ENCODE measurements at regions not wholly inside any gene's neighbourhood (a gene's known extent, or its start where the extent isn't known, plus 50 kb on each side); places are given as distances from the start of the nearest gene placed in this dataset.

DNA sequence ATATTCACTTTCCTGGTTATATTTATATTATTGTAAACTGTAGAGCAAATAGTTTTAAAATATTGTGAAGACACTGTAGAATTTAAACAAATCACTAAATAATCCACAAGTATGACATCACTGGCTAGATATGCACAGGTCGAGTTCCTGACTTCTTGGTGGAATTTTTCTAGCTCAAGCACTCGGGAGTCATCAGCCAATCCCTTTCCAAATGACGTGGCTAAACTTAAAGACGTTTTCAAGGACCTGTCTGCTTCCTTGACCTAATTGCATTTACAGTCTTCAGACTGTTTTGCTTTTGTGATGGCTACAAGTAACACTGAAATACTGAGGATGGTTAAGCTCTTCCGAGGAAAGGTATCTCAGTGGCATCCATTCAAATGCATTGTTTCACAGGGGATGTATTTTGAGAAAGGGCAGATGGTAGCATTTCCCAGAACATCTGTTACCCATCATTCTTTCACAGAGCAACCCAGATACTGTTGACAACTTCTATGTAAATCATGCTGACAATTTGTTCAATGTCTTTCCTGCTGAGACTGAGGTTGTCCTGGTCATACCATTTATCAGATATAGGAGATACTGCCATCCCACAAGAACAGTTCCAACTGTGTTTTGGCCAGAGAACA is 262.8 kb downstream of the CDH10 start:
- no TSS peak for BruUV-seq (replicated peaks)
- no peaks in the 10 kb centered on the region for H3K36me3 ChIP-seq (ENCODE audit: control insufficient read depth in 2 of 2, insufficient read depth in 2 of 2, low read length in 1 of 2)
- RAD21 ChIA-PET (ENCODE audit: unreplicated experiment), result no interaction called here
- CTCF ChIA-PET, result no interaction called here
- DNase-seq (ENCODE audit: low read depth, low spot score) (no peak), FAIRE-seq (no peak), ATAC-seq (no peak)
- in situ Hi-C loops (cut with MboI), result no loop called here
- WGBS (ENCODE audit: insufficient coverage, insufficient replicate concordance, low lambda C conversion rate, missing lambda C conversion rate), result 16% methylated on average over 5 of the region's 5 CpGs
- no peak overlapping the region for H3K4me3 ChIP-seq
- POLR2A ChIA-PET, result no interaction called here
- no peak overlapping the region for H2AFZ ChIP-seq (ENCODE audit: control insufficient read depth, low read depth, low read length)
- no peaks in the 10 kb centered on the region for H3K27me3 ChIP-seq (replicated peaks in 1 of 2; ENCODE audit: control insufficient read depth in 2 of 2, insufficient read depth in 2 of 2, low read length in 1 of 2)
- no peaks in the 10 kb centered on the region for H3K79me2 ChIP-seq (ENCODE audit: control insufficient read depth, insufficient read depth, low read length)
- SMC1A ChIA-PET (ENCODE audit: uncharacterized antibody, unreplicated experiment), result interaction anchor here (0.6 kb wide), 1 partner anchor 11 kb away, joined by 3 read pairs; no protein-coding TSS in a partner anchor
- no peak overlapping the region for H3K27ac ChIP-seq (ENCODE audit: control insufficient read depth, insufficient read depth)
- H3K4me2 ChIP-seq (ENCODE audit: control insufficient read depth, insufficient read depth), result no peak overlapping the region
- no peaks in the 10 kb centered on the region for H3K9me3 ChIP-seq (replicated peaks; ENCODE audit: control insufficient read depth, insufficient read depth, low read length)
- intact Hi-C loops (cut with micrococcal nuclease; ENCODE audit: unreplicated experiment), result no loop called here
- no peaks in the 10 kb centered on the region for H4K20me1 ChIP-seq (ENCODE audit: control insufficient read depth, insufficient read depth)
- no peak overlapping the region for H3K9ac ChIP-seq (ENCODE audit: control insufficient read depth, insufficient read depth, low read length)
- no peaks in the 10 kb centered on the region for H3K4me1 ChIP-seq (ENCODE audit: control insufficient read depth, insufficient read depth, low read length)
- TF ChIP-seq FOS (IDR thresholded peaks at IDR 0.05; ENCODE audit: borderline replicate concordance, extremely low read depth, insufficient read length) (no peak), ZNF622 (IDR thresholded peaks at IDR 0.05) (no peak), NFYB (IDR thresholded peaks at IDR 0.05; ENCODE audit: insufficient read depth, low read depth, low read length) (no peak), YY1 (IDR thresholded peaks at IDR 0.05; ENCODE audit: low read depth, low read length) (no peak), BMI1 (IDR thresholded peaks at IDR 0.05; ENCODE audit: borderline replicate concordance) (no peak), KDM1A (IDR thresholded peaks at IDR 0.05; ENCODE audit: borderline replicate concordance) (no peak)
- TF ChIP-seq, protein P1, sequence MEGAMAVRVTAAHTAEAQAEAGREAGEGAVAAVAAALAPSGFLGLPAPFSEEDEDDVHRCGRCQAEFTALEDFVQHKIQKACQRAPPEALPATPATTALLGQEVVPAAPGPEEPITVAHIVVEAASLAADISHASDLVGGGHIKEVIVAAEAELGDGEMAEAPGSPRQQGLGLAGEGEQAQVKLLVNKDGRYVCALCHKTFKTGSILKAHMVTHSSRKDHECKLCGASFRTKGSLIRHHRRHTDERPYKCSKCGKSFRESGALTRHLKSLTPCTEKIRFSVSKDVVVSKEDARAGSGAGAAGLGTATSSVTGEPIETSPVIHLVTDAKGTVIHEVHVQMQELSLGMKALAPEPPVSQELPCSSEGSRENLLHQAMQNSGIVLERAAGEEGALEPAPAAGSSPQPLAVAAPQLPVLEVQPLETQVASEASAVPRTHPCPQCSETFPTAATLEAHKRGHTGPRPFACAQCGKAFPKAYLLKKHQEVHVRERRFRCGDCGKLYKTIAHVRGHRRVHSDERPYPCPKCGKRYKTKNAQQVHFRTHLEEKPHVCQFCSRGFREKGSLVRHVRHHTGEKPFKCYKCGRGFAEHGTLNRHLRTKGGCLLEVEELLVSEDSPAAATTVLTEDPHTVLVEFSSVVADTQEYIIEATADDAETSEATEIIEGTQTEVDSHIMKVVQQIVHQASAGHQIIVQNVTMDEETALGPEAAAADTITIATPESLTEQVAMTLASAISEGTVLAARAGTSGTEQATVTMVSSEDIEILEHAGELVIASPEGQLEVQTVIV (IDR thresholded peaks at IDR 0.05; ENCODE audit: borderline replicate concordance, partially characterized antibody), result no peak
- TF ChIP-seq, protein P2, sequence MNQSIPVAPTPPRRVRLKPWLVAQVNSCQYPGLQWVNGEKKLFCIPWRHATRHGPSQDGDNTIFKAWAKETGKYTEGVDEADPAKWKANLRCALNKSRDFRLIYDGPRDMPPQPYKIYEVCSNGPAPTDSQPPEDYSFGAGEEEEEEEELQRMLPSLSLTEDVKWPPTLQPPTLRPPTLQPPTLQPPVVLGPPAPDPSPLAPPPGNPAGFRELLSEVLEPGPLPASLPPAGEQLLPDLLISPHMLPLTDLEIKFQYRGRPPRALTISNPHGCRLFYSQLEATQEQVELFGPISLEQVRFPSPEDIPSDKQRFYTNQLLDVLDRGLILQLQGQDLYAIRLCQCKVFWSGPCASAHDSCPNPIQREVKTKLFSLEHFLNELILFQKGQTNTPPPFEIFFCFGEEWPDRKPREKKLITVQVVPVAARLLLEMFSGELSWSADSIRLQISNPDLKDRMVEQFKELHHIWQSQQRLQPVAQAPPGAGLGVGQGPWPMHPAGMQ (IDR thresholded peaks at IDR 0.05; ENCODE audit: borderline replicate concordance), result no peak
- TF ChIP-seq, protein P3, sequence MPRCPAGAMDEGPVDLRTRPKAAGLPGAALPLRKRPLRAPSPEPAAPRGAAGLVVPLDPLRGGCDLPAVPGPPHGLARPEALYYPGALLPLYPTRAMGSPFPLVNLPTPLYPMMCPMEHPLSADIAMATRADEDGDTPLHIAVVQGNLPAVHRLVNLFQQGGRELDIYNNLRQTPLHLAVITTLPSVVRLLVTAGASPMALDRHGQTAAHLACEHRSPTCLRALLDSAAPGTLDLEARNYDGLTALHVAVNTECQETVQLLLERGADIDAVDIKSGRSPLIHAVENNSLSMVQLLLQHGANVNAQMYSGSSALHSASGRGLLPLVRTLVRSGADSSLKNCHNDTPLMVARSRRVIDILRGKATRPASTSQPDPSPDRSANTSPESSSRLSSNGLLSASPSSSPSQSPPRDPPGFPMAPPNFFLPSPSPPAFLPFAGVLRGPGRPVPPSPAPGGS (IDR thresholded peaks at IDR 0.05; ENCODE audit: borderline replicate concordance, insufficient read depth, low read depth, low read length, poor library complexity, severe bottlenecking), result no peak
- TF ChIP-seq, protein P4, sequence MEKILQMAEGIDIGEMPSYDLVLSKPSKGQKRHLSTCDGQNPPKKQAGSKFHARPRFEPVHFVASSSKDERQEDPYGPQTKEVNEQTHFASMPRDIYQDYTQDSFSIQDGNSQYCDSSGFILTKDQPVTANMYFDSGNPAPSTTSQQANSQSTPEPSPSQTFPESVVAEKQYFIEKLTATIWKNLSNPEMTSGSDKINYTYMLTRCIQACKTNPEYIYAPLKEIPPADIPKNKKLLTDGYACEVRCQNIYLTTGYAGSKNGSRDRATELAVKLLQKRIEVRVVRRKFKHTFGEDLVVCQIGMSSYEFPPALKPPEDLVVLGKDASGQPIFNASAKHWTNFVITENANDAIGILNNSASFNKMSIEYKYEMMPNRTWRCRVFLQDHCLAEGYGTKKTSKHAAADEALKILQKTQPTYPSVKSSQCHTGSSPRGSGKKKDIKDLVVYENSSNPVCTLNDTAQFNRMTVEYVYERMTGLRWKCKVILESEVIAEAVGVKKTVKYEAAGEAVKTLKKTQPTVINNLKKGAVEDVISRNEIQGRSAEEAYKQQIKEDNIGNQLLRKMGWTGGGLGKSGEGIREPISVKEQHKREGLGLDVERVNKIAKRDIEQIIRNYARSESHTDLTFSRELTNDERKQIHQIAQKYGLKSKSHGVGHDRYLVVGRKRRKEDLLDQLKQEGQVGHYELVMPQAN (conservative IDR thresholded peaks at IDR 0.05), result no peak
- TF ChIP-seq, protein P5, sequence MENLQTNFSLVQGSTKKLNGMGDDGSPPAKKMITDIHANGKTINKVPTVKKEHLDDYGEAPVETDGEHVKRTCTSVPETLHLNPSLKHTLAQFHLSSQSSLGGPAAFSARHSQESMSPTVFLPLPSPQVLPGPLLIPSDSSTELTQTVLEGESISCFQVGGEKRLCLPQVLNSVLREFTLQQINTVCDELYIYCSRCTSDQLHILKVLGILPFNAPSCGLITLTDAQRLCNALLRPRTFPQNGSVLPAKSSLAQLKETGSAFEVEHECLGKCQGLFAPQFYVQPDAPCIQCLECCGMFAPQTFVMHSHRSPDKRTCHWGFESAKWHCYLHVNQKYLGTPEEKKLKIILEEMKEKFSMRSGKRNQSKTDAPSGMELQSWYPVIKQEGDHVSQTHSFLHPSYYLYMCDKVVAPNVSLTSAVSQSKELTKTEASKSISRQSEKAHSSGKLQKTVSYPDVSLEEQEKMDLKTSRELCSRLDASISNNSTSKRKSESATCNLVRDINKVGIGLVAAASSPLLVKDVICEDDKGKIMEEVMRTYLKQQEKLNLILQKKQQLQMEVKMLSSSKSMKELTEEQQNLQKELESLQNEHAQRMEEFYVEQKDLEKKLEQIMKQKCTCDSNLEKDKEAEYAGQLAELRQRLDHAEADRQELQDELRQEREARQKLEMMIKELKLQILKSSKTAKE (IDR thresholded peaks at IDR 0.05; ENCODE audit: low read depth, poor library complexity, severe bottlenecking), result no peak

Data from GM12878 (cell line).